ENCODE measurements at regions not wholly inside any gene's neighbourhood (a gene's known extent, or its start where the extent isn't known, plus 50 kb on each side); places are given as distances from the start of the nearest gene placed in this dataset.
"Not testable (repeated sequence)": the region's sequence is repeated elsewhere in the genome, so short reads cannot be mapped to it uniquely, and the experiment has no call there.

- DNase-seq (ENCODE audit: low read depth) = no peak
Measured at GRCh38 chrX:38940547-38940946, 139.3 kb downstream of the MID1IP1 start.

GRCh38 chrX:38941675-38942074 is 140.4 kb downstream of the MID1IP1 start:
- DNase-seq (ENCODE audit: low read depth) = peak; percentile 31

GRCh38 chrX:38943120-38943519 is 141.9 kb downstream of the MID1IP1 start:
- no peak for DNase-seq (ENCODE audit: low read depth)

- DNase-seq (ENCODE audit: low read depth) = no peak
Measured at GRCh38 chrX:38948046-38948445, 146.8 kb downstream of the MID1IP1 start.

GRCh38 chrX:38954520-38954919 is 153.3 kb downstream of the MID1IP1 start:
- DNase-seq (ENCODE audit: low read depth) = no peak

- no peak for DNase-seq (ENCODE audit: low read depth)
Measured at GRCh38 chrX:38959736-38960135, 158.5 kb downstream of the MID1IP1 start.

- DNase-seq (ENCODE audit: low read depth) = no peak
Measured at GRCh38 chrX:38960137-38960536, 158.9 kb downstream of the MID1IP1 start.

GRCh38 chrX:38961936-38962335 is 160.7 kb downstream of the MID1IP1 start:
- no peak for DNase-seq (ENCODE audit: low read depth)

- not testable (repeated sequence) for DNase-seq (ENCODE audit: low read depth)
Measured at GRCh38 chrX:38963244-38963643, 162.0 kb downstream of the MID1IP1 start.

GRCh38 chrX:38965888-38966287 is 164.6 kb downstream of the MID1IP1 start:
- no peak for DNase-seq (ENCODE audit: low read depth)

- DNase-seq (ENCODE audit: low read depth) = peak; percentile 42
Measured at GRCh38 chrX:38968344-38969216, 167.3 kb downstream of the MID1IP1 start.

- no peak for DNase-seq (ENCODE audit: low read depth)
Measured at GRCh38 chrX:38970074-38970473, 168.8 kb downstream of the MID1IP1 start.

GRCh38 chrX:38970845-38971244 is 169.6 kb downstream of the MID1IP1 start:
- DNase-seq (ENCODE audit: low read depth) = no peak

- DNase-seq (ENCODE audit: low read depth) = peak; percentile 25
Measured at GRCh38 chrX:38973322-38973721, 172.1 kb downstream of the MID1IP1 start.

GRCh38 chrX:38974542-38974941 is 173.3 kb downstream of the MID1IP1 start:
- DNase-seq (ENCODE audit: low read depth) = no peak

GRCh38 chrX:38975368-38975942 is 174.2 kb downstream of the MID1IP1 start:
- DNase-seq (ENCODE audit: low read depth) = no peak

- no peak for DNase-seq (ENCODE audit: low read depth)
Measured at GRCh38 chrX:38982370-38982769, 181.1 kb downstream of the MID1IP1 start.

GRCh38 chrX:38982843-38983242 is 181.6 kb downstream of the MID1IP1 start:
- DNase-seq (ENCODE audit: low read depth) = no peak

GRCh38 chrX:38985375-38985774 is 184.1 kb downstream of the MID1IP1 start:
- peak; percentile 20 for DNase-seq (ENCODE audit: low read depth)

- DNase-seq (ENCODE audit: low read depth) = no peak
Measured at GRCh38 chrX:38985945-38986344, 184.7 kb downstream of the MID1IP1 start.

GRCh38 chrX:38986586-38986985 is 185.3 kb downstream of the MID1IP1 start:
- no peak for DNase-seq (ENCODE audit: low read depth)

GRCh38 chrX:38987198-38987651 is 186.0 kb downstream of the MID1IP1 start:
- peak; percentile 21 for DNase-seq (ENCODE audit: low read depth)

GRCh38 chrX:38988301-38988700 is 187.0 kb downstream of the MID1IP1 start:
- DNase-seq (ENCODE audit: low read depth) = no peak

Measured in EH (cell line).